A549 (cell line): ENCODE measurements at regions not wholly inside any gene's neighbourhood (a gene's known extent, or its start where the extent isn't known, plus 50 kb on each side); places are given as distances from the start of the nearest gene placed in this dataset.

Source experiments
- ATAC-seq, 2 experiments: fragments of 200-7000 bp in 1 of 2; fragments of >200 bp in 1 of 2; cut with Nextera tagmentation in 1 of 2; cut with Tn5 transposase in 1 of 2; 3 replicates each; pipeline versions ENCODE4 v1.8.0 to v1.9.1; 2018 to 2020; ENCODE audit warnings: mild to moderate bottlenecking in 1 of 2, moderate library complexity in 1 of 2
- CTCF ChIA-PET: fragments of 300-600 bp; sonication (Branson Sonifier 250); formaldehyde crosslinking; extraction: SDS; loops from one replicate; lab custom pipeline; 2021; ENCODE audit warnings: antibody characterized with exemption, inconsistent platforms; lab: Yijun Ruan, JAX
- POLR2A ChIA-PET: fragments of 350-600 bp; formaldehyde crosslinking; extraction: SDS; loops from one replicate; lab custom pipeline; 2021; ENCODE audit warnings: antibody characterized with exemption, inconsistent platforms; lab: Yijun Ruan, JAX
- DNase-seq, 2 experiments: peaks; one replicate each; pipeline versions ENCODE4 v3.0.0 to v3.0.0-alpha.2; 2011 to 2016; ENCODE audit warnings: low read depth in 1 of 2, low spot score in 1 of 2
- FAIRE-seq: peaks from 2 replicates; lab custom pipeline; 2011; peaks lifted over from hg19 to GRCh38; lab: Jason Lieb, UNC
- H3K27ac ChIP-seq, 2 experiments: fragments of >200 bp; sonication (Bioruptor Twin); formaldehyde crosslinking; 3 replicates each; pipeline ENCODE4 v1.5.1; 2016 to 2017
- H3K4me1 ChIP-seq: fragments of >200 bp; sonication (Bioruptor Twin); formaldehyde crosslinking; 3 replicates; pipeline ENCODE4 v1.6.1; 2016
- H3K4me2 ChIP-seq: fragments of >200 bp; sonication (Bioruptor Twin); formaldehyde crosslinking; 3 replicates; pipeline ENCODE4 v1.6.1; 2016
- H3K4me3 ChIP-seq: fragments of >200 bp; sonication (Bioruptor Twin); formaldehyde crosslinking; 3 replicates; pipeline ENCODE4 v1.5.1; 2016
- H3K9me3 ChIP-seq: fragments of >200 bp; sonication (Bioruptor Twin); formaldehyde crosslinking; 3 replicates; pipeline ENCODE4 v1.6.1; 2016
- CHD4 ChIP-seq: fragments of 200-600 bp; sonication (generic); IDR thresholded peaks from 2 replicates; pipeline ENCODE4 v1.6.1; 2016; ENCODE audit warnings: antibody characterized with exemption, mild to moderate bottlenecking, borderline replicate concordance
- EP300 ChIP-seq, 2 experiments: fragments of >200 bp; sonication (Bioruptor Twin); formaldehyde crosslinking; IDR thresholded peaks; 2 replicates in 1 of 2; 3 replicates in 1 of 2; pipeline ENCODE4 v1.6.1; 2016 to 2017
- ESRRA ChIP-seq: fragments of 150-350 bp; IDR thresholded peaks from 2 replicates; pipeline ENCODE4 v1.6.1; 2014; ENCODE audit warnings: mild to moderate bottlenecking, low read length, borderline replicate concordance
- FOXS1 ChIP-seq: fragments of 250-450 bp; sonication (Bioruptor Pico); IDR thresholded peaks from 2 replicates; pipeline ENCODE4 v1.5.0; 2020; ENCODE audit warnings: mild to moderate bottlenecking, moderate library complexity
- HEYL ChIP-seq: fragments of 250-450 bp; sonication (Bioruptor Pico); IDR thresholded peaks from 2 replicates; pipeline ENCODE4 v1.8.0; 2021; ENCODE audit warnings: mild to moderate bottlenecking, moderate library complexity
- HOXA7 ChIP-seq: fragments of 250-450 bp; sonication (Bioruptor Pico); IDR thresholded peaks from 2 replicates; pipeline ENCODE4 v1.5.0; 2020; ENCODE audit warnings: mild to moderate bottlenecking, moderate library complexity
- HOXB5 ChIP-seq: fragments of 250-450 bp; sonication (Bioruptor Pico); IDR thresholded peaks from 2 replicates; pipeline ENCODE4 v1.5.0; 2020; ENCODE audit warnings: mild to moderate bottlenecking, moderate library complexity
- JUN ChIP-seq, 2 experiments: fragments of >200 bp; sonication (Bioruptor Twin); formaldehyde crosslinking; IDR thresholded peaks; 2 replicates in 1 of 2; 3 replicates in 1 of 2; pipeline ENCODE4 v1.6.1; 2016 to 2017
- JUNB ChIP-seq: fragments of >200 bp; sonication (Bioruptor Twin); formaldehyde crosslinking; IDR thresholded peaks from 2 replicates; pipeline ENCODE4 v1.6.1; 2016
- KDM1A ChIP-seq: fragments of 200-600 bp; sonication (generic); IDR thresholded peaks from 2 replicates; pipeline ENCODE4 v1.6.1; 2016; ENCODE audit warnings: low read depth, mild to moderate bottlenecking
- KDM5A ChIP-seq: fragments of 200-600 bp; sonication (generic); IDR thresholded peaks from 2 replicates; pipeline ENCODE4 v1.6.1; 2016; ENCODE audit warnings: antibody characterized with exemption, mild to moderate bottlenecking
- MAFK ChIP-seq: fragments of 450-650 bp; IDR thresholded peaks from 2 replicates; pipeline ENCODE4 v1.6.1; 2014; ENCODE audit not compliant: partially characterized antibody
- MAZ ChIP-seq: fragments of 150-350 bp; IDR thresholded peaks from 2 replicates; pipeline ENCODE4 v1.6.1; 2014; ENCODE audit warnings: antibody characterized with exemption, low read depth, low read length, borderline replicate concordance
- PBX3 ChIP-seq: IDR thresholded peaks from 2 replicates; pipeline ENCODE4 v1.6.1; 2012
- RFX5 ChIP-seq: fragments of 450-650 bp; IDR thresholded peaks from 2 replicates; pipeline ENCODE4 v1.7.1; 2014; ENCODE audit warnings: antibody characterized with exemption, mild to moderate bottlenecking, moderate library complexity
- SREBF2 ChIP-seq: fragments of 450-650 bp; IDR thresholded peaks from 2 replicates; pipeline ENCODE4 v1.6.1; 2014; ENCODE audit warnings: mild to moderate bottlenecking, moderate library complexity
- TFCP2L1 ChIP-seq: fragments of 250-450 bp; sonication (Bioruptor Pico); IDR thresholded peaks from 2 replicates; pipeline ENCODE4 v1.5.0; 2021; ENCODE audit warnings: mild to moderate bottlenecking
- TP53 ChIP-seq: fragments of 250-450 bp; sonication (Bioruptor Pico); IDR thresholded peaks from 2 replicates; pipeline ENCODE4 v1.5.0; 2021; ENCODE audit warnings: mild to moderate bottlenecking, moderate library complexity
- ZC3H11A ChIP-seq: fragments of 450-650 bp; IDR thresholded peaks from 2 replicates; pipeline ENCODE4 v1.6.1; 2014; ENCODE audit warnings: antibody characterized with exemption, mild to moderate bottlenecking
- ZFP36 ChIP-seq: fragments of 450-650 bp; IDR thresholded peaks from 2 replicates; pipeline ENCODE4 v1.6.1; 2014; ENCODE audit warnings: borderline replicate concordance; ENCODE audit not compliant: partially characterized antibody
- WGBS: methylation state at CpG from one replicate; pipeline ENCODE4 v1.1.6; 2017; ENCODE audit errors: missing lambda C conversion rate; 5-methylcytosine and 5-hydroxymethylcytosine counted together
- TF ChIP-seq, protein P1 (sequence below): IDR thresholded peaks from 2 replicates; pipeline ENCODE4 v1.6.1; 2012; ENCODE audit warnings: low read depth, borderline replicate concordance

DNA sequence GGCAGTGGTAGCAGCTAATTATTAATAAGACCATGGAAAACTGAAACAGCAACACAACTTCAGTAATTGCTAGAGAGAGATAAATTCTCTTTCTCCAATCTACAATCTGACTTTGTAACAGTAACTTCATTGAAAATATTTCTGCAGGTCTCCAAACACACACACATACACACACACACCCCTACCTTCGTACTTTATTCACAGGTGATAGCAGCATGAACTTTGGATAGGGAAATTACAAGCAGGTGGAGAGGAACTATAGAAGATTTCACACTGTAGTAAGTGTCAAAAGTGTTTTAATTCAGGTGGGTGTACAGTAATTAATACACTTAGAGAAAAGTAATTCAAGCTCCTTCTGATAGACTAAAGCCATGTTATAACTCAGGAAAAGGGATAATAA lies 587.5 kb downstream of the TUSC7 start:
- TF ChIP-seq ZC3H11A (no peak), ZFP36 (no peak), PBX3 (no peak), EP300 (IDR thresholded peaks at IDR 0.05) (no peak), JUN (IDR thresholded peaks at IDR 0.05) (no peak), SREBF2 (no peak), CHD4 (no peak), FOXS1 (CRISPR knock-in tag) (no peak), TP53 (CRISPR knock-in tag) (no peak), KDM5A (no peak)
- TF ChIP-seq, protein P1, sequence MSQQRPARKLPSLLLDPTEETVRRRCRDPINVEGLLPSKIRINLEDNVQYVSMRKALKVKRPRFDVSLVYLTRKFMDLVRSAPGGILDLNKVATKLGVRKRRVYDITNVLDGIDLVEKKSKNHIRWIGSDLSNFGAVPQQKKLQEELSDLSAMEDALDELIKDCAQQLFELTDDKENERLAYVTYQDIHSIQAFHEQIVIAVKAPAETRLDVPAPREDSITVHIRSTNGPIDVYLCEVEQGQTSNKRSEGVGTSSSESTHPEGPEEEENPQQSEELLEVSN = no peak
- TF ChIP-seq, all 56 proteins: peak for 0
- ATAC-seq (no peak), FAIRE-seq (no peak), DNase-seq (no peak)
- no peak overlapping the region for H3K4me3 ChIP-seq
- POLR2A ChIA-PET = no interaction called here
- no peaks in the 10 kb centered on the region for H3K9me3 ChIP-seq
- 27% methylated on average over 1 of the region's 1 CpG for WGBS
- H3K4me2 ChIP-seq = no peak overlapping the region
- CTCF ChIA-PET = no interaction called here
- H3K4me1 ChIP-seq = no peaks in the 10 kb centered on the region
- H3K27ac ChIP-seq = no peak overlapping the region

GRCh38 chr3:117297541-117297940 lies 588.0 kb downstream of the TUSC7 start:
- ATAC-seq (no peak), DNase-seq (no peak)
- Histone ChIP-seq H3K4me2 (no peak overlapping the region), H3K4me3 (no peak overlapping the region)
- CTCF ChIA-PET = no interaction called here
- 66% methylated on average over 2 of the region's 2 CpGs for WGBS
- no peak for TF ChIP-seq TP53 (CRISPR knock-in tag)
- no peak for TF ChIP-seq JUNB
- no peak for TF ChIP-seq KDM1A
- TF ChIP-seq ESRRA = no peak
- no peak for TF ChIP-seq HOXB5
- no peak for TF ChIP-seq HOXA7 (CRISPR knock-in tag)
- TF ChIP-seq, all 56 proteins: peak for 0
- H3K4me1 ChIP-seq = no peaks in the 10 kb centered on the region
- no peak overlapping the region for H3K27ac ChIP-seq
- POLR2A ChIA-PET = no interaction called here
- no peaks in the 10 kb centered on the region for H3K9me3 ChIP-seq
- FAIRE-seq = no peak

DNA sequence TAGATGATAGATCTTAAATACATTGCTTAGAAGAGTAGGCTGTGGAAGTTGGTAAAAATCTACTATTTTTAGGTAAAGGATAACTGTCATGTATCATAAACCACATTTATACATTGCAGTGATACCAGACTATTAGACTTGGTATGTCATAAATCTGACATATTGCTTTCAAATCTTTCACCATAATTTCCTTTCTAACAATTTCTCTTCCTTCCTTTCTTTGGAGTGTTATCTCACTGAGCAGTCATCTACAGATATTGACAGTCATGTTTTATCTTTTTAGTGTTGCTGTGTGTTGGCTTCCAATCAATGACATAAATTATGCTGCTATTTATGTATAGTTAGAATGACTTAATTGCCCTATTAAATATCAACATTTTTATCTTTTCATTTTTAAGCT lies 588.7 kb downstream of the TUSC7 start:
- ChIA-PET POLR2A (no interaction called here), CTCF (no interaction called here)
- Histone ChIP-seq H3K27ac (no peak overlapping the region), H3K9me3 (no peaks in the 10 kb centered on the region), H3K4me3 (no peak overlapping the region), H3K4me2 (no peak overlapping the region), H3K4me1 (no peaks in the 10 kb centered on the region)
- ATAC-seq (no peak), FAIRE-seq (no peak), DNase-seq (no peak)
- no peak for TF ChIP-seq RFX5
- TF ChIP-seq KDM1A = no peak
- no peak for TF ChIP-seq MAZ
- TF ChIP-seq HEYL = no peak

- 56% methylated on average over 7 of the region's 7 CpGs for WGBS
- POLR2A ChIA-PET = no interaction called here
- no peak for TF ChIP-seq HOXA7 (CRISPR knock-in tag)
- DNase-seq (no peak), ATAC-seq (no peak), FAIRE-seq (no peak)
- Histone ChIP-seq H3K4me3 (no peak overlapping the region), H3K4me2 (no peak overlapping the region), H3K9me3 (no peaks in the 10 kb centered on the region), H3K4me1 (no peaks in the 10 kb centered on the region), H3K27ac (no peak overlapping the region)
- CTCF ChIA-PET = no interaction called here
Measured at GRCh38 chr3:117302428-117302827, 592.8 kb downstream of the TUSC7 start.

- Histone ChIP-seq H3K4me2 (no peak overlapping the region), H3K4me3 (no peak overlapping the region), H3K27ac (no peak overlapping the region), H3K9me3 (no peaks in the 10 kb centered on the region), H3K4me1 (no peaks in the 10 kb centered on the region)
- CTCF ChIA-PET = no interaction called here
- ATAC-seq (no peak), FAIRE-seq (no peak), DNase-seq (no peak)
- WGBS = 87% methylated on average over 1 of the region's 1 CpG
- TF ChIP-seq JUN (IDR thresholded peaks at IDR 0.05) (no peak), TFCP2L1 (CRISPR knock-in tag) (no peak), MAFK (peak; percentile 60)
- TF ChIP-seq, all 56 proteins: peak for 1
- POLR2A ChIA-PET = no interaction called here
Measured at GRCh38 chr3:117303443-117303842, 593.9 kb downstream of the TUSC7 start.
